NCI-H2081 treated with DMSO at 0.1 percent for 48 hours (cell line): ENCODE measurements at regions not wholly inside any gene's neighbourhood (a gene's known extent, or its start where the extent isn't known, plus 50 kb on each side); places are given as distances from the start of the nearest gene placed in this dataset.
"Not testable (repeated sequence)": the region's sequence is repeated elsewhere in the genome, so short reads cannot be mapped to it uniquely, and the experiment has no call there.

Experiments used
- DNase-seq: peaks from one replicate; lab custom pipeline; 2025; lab: John Stamatoyannopoulos, UW

DNA sequence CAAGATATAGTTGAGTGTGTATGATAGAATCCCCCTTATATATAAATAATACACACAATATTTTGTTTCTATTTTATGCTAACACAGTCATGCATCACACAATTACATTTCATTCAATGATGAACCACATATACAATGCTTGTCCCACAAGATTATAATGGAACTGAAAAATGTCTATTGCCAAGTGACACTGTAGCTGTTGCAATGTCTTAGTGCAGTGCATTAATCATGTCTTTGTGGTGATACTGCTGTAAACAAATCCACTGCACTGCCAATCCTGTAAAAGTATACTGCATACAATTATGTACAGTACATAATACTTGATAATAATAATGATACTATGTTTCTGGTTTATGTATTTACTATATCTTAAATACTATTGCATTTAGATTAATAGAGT lies 512.1 kb upstream of the CNTN3 start:
- DNase-seq: no peak

DNA sequence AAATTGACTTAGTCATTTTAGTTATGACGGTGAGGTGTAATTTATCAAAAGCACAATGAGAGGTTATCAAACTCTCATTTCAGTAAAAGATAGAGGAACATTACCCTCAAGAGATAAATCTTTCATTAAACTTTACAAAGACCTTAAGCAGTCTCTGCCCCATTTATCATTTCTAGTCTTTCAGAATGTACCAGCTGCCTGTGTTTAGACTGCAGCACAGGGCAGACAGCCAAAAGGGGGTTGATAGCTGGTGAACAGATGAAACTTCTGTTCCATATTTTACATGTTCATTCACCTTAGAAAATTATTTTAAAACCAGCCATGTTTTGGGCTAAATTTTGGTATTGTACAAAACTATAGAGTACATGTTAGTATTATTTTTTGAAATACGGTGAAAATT lies 514.6 kb upstream of the CNTN3 start:
- peak; percentile 32 for DNase-seq

- DNase-seq: no peak
Observed at GRCh38 chr3:75136100-75136897, 521.8 kb upstream of the CNTN3 start.

DNA sequence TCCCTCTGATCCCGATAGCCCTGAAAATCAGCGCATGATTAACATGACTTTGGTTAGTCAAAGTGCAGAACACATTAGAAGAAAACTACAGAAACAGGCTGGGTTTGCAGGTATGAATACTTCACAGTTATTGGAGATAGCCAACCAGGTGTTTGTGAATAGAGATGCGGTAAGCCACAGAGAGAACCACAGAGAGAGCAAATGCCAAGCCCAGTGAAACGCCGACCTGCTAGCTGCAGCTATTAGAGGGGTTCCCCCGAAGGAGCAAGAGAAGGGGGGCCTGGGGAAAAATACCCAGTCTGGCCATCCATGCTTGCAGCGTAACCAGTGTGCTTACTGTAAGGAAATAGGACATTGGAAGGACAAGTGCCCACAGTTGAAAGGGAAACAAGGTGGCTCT lies 523.9 kb upstream of the CNTN3 start:
- DNase-seq: no peak

DNA sequence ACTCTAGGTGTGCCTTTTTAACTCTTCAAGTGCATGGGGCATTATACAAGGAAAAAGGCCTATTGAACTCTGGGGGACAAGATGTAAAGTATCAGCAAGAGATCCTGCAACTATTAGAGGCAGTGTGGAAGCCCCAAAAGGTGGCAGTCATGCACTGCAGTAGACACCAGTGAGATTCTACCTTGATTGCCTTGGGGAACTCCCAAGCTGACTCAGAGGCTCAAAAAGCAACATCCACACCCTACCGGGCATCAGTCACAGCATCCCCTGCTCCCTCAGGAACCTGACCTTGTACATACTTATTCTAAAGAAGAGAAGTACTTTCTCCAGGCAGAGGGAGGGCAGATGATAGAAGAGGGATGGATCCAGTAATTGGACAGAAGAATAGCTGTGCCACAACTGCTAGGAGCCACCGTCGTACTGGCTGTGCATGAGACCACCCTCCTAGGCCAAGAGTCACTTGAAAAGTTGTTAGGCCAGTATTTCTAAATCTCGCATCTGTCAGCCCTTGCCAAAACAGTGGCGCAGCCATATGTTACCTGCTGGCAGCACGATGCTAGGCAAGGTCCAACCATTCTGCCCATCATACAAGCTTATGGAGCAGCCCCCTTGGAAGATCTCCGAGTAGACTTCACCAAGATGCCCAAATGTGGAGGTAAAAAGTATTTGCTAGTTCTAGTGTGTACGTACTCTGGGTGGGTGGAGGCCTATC lies 523.1 kb upstream of the FRG2C start:
- no peak for DNase-seq

GRCh38 chr3:75144406-75144805 lies 519.7 kb upstream of the FRG2C start:
- DNase-seq: no peak

GRCh38 chr3:75171630-75172230 lies 492.4 kb upstream of the FRG2C start:
- no peak for DNase-seq

- no peak for DNase-seq
Observed at GRCh38 chr3:75176937-75177336, 487.2 kb upstream of the FRG2C start.

- no peak for DNase-seq
Observed at GRCh38 chr3:75180235-75180944, 483.7 kb upstream of the FRG2C start.

- DNase-seq: no peak
Observed at GRCh38 chr3:75180945-75181298, 483.2 kb upstream of the FRG2C start.

- DNase-seq: no peak
Observed at GRCh38 chr3:75188962-75189361, 475.2 kb upstream of the FRG2C start.

DNA sequence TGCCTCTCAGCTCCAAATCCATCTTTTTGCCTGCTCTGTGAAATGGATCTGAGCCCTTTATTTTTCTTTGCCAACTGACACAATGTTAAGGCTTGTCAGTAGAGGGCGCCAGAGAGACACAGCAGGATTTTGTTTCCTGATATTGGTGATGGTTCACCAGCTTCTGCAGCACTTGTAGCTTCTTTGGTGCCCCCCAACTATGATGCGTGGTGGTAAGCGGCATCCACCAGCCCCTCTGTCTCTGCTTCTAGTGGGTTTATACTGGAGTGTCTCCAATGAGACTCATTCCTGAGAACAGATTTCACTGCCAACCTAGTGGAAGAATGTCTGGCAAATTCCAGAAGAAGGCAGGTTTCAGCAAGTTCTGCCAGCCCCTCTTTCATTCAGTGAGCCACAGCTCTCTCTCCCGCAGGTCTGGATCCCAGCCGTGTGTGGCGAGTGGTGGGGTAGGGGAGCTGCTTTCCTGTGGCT lies 471.9 kb upstream of the FRG2C start:
- DNase-seq: no peak

DNA sequence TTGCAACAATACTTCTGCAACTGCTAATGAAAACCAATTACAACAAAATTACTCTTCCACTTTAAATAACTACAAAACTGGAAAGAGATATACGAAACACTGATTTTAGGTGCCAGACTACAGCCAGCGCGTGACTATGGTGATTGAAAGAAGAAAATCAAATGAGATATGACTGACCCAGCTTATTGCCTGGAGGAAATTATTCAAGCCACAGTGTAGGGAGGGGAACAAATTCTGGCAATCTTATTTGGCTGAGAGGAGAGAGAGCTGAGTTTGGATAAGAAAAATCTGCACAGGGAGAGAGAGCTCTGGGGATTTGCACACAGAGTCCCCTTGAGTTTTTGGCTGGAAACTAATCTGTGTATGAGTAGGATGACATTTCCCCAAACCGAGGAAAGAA lies 470.3 kb upstream of the FRG2C start:
- no peak for DNase-seq

- not testable (repeated sequence) for DNase-seq
Observed at GRCh38 chr3:75214332-75214731, 449.8 kb upstream of the FRG2C start.

DNA sequence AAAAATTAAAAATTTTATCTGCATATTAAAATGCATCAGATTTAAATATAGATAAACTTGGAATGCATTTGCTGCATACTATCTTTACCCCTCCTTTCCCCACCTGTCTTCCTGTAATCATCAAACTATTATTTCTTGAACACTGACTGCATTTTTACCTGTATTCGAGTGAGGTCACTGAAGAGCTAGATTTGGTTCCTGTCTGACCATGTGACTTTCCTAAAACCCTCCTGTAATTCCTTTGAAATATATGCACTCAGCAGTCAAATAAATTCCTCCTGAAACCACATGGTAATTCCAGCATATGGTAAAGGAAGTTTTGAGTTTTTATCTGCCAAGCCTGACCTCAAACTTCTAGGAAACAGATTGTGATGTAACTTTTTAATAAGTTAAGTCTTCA lies 445.6 kb upstream of the FRG2C start:
- DNase-seq: no peak

GRCh38 chr3:75220932-75221331 lies 443.2 kb upstream of the FRG2C start:
- DNase-seq: no peak

DNA sequence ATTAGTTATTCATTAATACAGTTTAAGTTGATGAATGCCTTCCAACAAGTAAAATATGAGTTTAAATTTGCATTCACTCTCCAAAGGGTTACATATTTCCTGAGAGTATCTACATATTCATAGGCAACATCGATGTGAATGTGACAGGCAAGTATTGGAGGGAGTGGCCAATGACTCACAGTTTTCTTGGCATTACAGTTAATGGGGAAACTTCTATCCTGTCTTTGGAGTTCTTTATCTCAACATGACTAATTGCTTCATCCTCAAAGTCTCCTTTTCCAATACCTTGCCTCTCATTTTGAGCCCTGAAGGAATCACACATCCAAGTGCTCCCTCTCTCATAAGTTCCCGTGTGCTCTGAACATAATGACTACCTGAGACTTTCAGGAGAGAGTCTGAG lies 439.7 kb upstream of the FRG2C start:
- no peak for DNase-seq

DNA sequence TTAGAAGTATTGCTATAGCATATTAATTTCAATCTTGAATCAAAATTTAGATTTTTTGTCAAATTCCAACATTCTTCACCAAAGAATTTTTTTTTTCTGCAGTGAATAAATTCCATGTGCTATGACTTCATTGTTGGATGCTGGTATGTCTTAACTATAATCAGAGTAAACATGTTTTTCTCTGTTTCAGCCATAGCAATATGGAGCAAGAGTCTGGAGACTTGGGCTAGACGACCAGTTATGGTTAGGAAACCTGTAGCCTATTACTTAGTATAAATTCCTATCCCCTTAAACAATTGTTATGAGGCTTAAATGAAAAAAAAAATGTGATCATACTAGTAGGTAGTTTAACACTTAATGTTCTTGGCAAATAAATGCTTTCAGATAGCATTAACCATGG lies 431.9 kb upstream of the FRG2C start:
- DNase-seq: no peak

- DNase-seq: no peak
Observed at GRCh38 chr3:75235631-75236030, 428.5 kb upstream of the FRG2C start.

GRCh38 chr3:75237053-75237452 lies 427.1 kb upstream of the FRG2C start:
- DNase-seq: no peak

DNA sequence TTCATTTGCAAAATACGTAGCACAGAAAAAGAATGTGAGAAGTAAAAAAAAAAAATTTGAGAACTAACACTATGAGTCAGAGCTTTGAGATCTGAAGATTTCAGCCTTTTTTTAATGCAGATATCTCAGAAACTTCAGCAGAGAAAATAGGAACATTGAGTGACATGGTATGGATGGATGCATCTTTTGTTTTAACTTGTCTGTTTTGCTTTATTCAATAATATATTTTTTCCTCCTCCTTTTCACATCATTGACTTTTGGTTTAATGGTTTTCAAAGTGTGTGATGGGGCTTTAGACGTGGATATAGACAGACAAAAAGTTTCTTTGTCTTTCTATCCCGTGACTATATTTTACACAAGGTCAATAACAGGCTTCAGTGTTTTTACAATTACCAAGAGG lies 426.7 kb upstream of the FRG2C start:
- DNase-seq: no peak

DNA sequence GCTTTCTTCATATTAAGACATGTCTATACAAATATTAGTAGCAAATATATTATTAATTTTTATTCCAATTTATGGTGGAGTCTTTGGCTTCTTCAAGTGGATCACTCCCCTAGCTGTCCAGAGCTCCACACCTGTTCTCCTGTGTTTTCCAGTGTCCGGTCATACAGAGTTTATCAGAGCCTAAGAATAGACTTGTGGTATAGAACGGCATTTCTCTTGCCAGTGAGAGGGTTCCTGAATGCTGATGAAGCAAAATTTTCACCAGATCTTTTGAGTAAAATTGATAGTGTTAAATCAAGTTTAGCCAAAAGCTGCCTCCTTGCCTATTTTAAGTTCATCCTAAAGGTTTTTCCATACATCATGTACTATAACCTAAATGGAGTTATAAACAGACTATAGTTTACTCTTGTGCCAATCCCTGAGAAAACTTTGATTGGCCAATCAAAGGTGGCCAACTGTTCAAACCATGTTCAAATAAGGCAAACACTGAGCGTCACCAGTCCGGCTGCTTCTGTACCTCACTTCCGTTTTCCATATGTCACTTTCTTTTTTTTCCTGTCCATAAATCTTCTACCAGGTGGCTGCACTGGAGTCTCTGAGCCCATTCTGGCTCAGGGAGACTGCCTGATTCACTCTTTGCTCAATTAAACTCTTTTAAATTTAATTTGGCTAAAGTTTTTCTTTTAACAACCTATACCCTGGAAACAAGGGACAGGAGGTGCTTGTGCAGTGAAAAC lies 422.7 kb upstream of the FRG2C start:
- not testable (repeated sequence) for DNase-seq
